SK-N-SH treated with all-trans-retinoic acid at 6 μM for 48 hours (cell line): ENCODE measurements at regions not wholly inside any gene's neighbourhood (a gene's known extent, or its start where the extent isn't known, plus 50 kb on each side); places are given as distances from the start of the nearest gene placed in this dataset.

Experiments used
- ATAC-seq: fragments of 200-7000 bp; cut with Tn5 transposase; 3 replicates; pipeline ENCODE4 v1.9.1; 2020; ENCODE audit warnings: mild to moderate bottlenecking, moderate library complexity
- ARNTL ChIP-seq: fragments of 450-650 bp; formaldehyde crosslinking; IDR thresholded peaks from 2 replicates; pipeline ENCODE4 v1.5.0; 2020; ENCODE audit warnings: low read depth, mild to moderate bottlenecking, moderate library complexity, borderline replicate concordance
- BACH2 ChIP-seq: fragments of 250-450 bp; sonication (Bioruptor Pico); IDR thresholded peaks from 2 replicates; pipeline ENCODE4 v1.9.0; 2021; ENCODE audit warnings: mild to moderate bottlenecking, borderline replicate concordance
- CSDC2 ChIP-seq: fragments of 250-450 bp; sonication (Bioruptor Pico); IDR thresholded peaks from 2 replicates; pipeline ENCODE4 v1.5.0; 2020; ENCODE audit warnings: mild to moderate bottlenecking, moderate library complexity
- ESRRG ChIP-seq: fragments of 250-450 bp; sonication (Bioruptor Pico); IDR thresholded peaks from 2 replicates; pipeline ENCODE4 v1.6.1; 2021; ENCODE audit warnings: mild to moderate bottlenecking
- OSR1 ChIP-seq: fragments of 250-450 bp; sonication (Bioruptor Pico); IDR thresholded peaks from 2 replicates; pipeline ENCODE4 v1.8.0; 2022; ENCODE audit warnings: moderate library complexity, mild to moderate bottlenecking, inconsistent platforms
- PPARA ChIP-seq: fragments of 250-450 bp; sonication (Bioruptor Pico); IDR thresholded peaks from 2 replicates; pipeline ENCODE4 v1.5.0; 2020; ENCODE audit warnings: mild to moderate bottlenecking, borderline replicate concordance
- RARB ChIP-seq: fragments of 250-450 bp; sonication (Bioruptor Pico); IDR thresholded peaks from 2 replicates; pipeline ENCODE4 v1.8.0; 2021; ENCODE audit warnings: mild to moderate bottlenecking, moderate library complexity
- SNAI2 ChIP-seq: fragments of 250-450 bp; sonication (Bioruptor Pico); IDR thresholded peaks from 2 replicates; pipeline ENCODE4 v1.5.0; 2020; ENCODE audit warnings: mild to moderate bottlenecking, moderate library complexity
- TOX ChIP-seq: fragments of 250-450 bp; sonication (Bioruptor Pico); IDR thresholded peaks from 2 replicates; pipeline ENCODE4 v1.8.0; 2021; ENCODE audit warnings: mild to moderate bottlenecking, moderate library complexity, borderline replicate concordance
- ZC3H10 ChIP-seq: fragments of 250-450 bp; sonication (Bioruptor Pico); IDR thresholded peaks from 2 replicates; pipeline ENCODE4 v1.5.1; 2021; ENCODE audit warnings: mild to moderate bottlenecking, moderate library complexity
- ZFP30 ChIP-seq: fragments of 450-650 bp; formaldehyde crosslinking; IDR thresholded peaks from 2 replicates; pipeline ENCODE4 v1.5.0; 2022; ENCODE audit warnings: mild to moderate bottlenecking, moderate library complexity
- ZNF565 ChIP-seq: fragments of 450-650 bp; formaldehyde crosslinking; conservative IDR thresholded peaks from 2 replicates; pipeline ENCODE4 v1.5.0; 2020; ENCODE audit warnings: low read depth, mild to moderate bottlenecking, moderate library complexity
- ZNF70 ChIP-seq: fragments of 450-650 bp; formaldehyde crosslinking; IDR thresholded peaks from 2 replicates; pipeline ENCODE4 v1.5.0; 2020; ENCODE audit warnings: mild to moderate bottlenecking, moderate library complexity
- ZNF8 ChIP-seq: fragments of 450-650 bp; formaldehyde crosslinking; IDR thresholded peaks from 2 replicates; pipeline ENCODE4 v1.5.0; 2020; ENCODE audit warnings: mild to moderate bottlenecking, moderate library complexity
- TF ChIP-seq, protein P1 (sequence below): fragments of 250-450 bp; sonication (Bioruptor Pico); IDR thresholded peaks from 2 replicates; pipeline ENCODE4 v1.5.1; 2021; ENCODE audit warnings: mild to moderate bottlenecking, moderate library complexity
- TF ChIP-seq, protein P2 (sequence below): fragments of 250-450 bp; sonication (Bioruptor Pico); IDR thresholded peaks from 2 replicates; pipeline ENCODE4 v1.8.0; 2020; ENCODE audit warnings: mild to moderate bottlenecking, moderate library complexity, borderline replicate concordance
- TF ChIP-seq, protein P3 (sequence below): fragments of 250-450 bp; sonication (Bioruptor Pico); IDR thresholded peaks from 2 replicates; pipeline ENCODE4 v1.8.0; 2021; ENCODE audit warnings: low read depth, mild to moderate bottlenecking, moderate library complexity, borderline replicate concordance
- TF ChIP-seq, protein P4 (sequence below): fragments of 250-450 bp; sonication (Bioruptor Pico); IDR thresholded peaks from 2 replicates; pipeline ENCODE4 v1.5.0; 2020; ENCODE audit warnings: mild to moderate bottlenecking, moderate library complexity
- TF ChIP-seq, protein P5 (sequence below): fragments of 250-450 bp; sonication (Bioruptor Pico); IDR thresholded peaks from 2 replicates; pipeline ENCODE4 v1.5.1; 2020; ENCODE audit warnings: low read depth, mild to moderate bottlenecking, moderate library complexity

DNA sequence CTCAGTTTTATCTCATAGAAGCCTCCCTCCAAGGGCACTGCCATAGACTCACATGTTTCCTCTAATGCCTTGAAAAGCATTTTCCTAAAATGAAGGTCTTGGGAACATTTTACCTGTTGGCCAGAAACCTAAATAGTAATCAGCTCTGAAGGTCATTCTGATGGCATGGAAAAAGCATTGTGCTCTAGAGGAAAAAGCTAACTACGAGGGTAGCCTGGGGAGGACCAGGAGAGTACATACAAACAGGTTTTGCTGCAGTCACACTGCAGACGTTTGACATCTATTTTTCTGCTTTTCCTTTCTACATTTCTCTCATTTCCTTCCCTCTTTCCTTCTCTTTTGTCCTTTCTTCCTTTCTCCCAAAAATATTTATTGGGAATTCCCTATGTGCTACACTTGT, 103.3 kb upstream of the SORBS2 start:
- no peak for ATAC-seq
- TF ChIP-seq BACH2, result no peak

DNA sequence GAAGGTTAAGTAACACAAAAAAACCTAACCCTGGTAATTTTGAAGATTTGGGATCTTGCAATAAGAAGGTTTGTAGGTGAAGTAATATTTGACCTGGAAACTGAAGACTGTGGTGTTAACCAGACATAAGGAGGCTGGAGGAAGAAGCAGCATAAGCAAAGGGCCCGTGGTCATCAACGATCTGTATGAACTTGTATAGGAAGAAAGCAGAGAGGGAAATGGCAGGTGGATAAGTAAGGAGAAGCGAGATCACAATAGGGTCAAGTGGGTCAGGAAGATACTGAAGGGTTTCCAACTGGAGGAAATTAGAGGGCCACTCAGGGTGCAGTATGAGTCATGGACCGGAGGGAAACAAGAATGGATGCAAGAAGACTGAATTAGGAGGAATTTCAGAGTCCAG, 103.8 kb upstream of the SORBS2 start:
- TF ChIP-seq, protein P1, sequence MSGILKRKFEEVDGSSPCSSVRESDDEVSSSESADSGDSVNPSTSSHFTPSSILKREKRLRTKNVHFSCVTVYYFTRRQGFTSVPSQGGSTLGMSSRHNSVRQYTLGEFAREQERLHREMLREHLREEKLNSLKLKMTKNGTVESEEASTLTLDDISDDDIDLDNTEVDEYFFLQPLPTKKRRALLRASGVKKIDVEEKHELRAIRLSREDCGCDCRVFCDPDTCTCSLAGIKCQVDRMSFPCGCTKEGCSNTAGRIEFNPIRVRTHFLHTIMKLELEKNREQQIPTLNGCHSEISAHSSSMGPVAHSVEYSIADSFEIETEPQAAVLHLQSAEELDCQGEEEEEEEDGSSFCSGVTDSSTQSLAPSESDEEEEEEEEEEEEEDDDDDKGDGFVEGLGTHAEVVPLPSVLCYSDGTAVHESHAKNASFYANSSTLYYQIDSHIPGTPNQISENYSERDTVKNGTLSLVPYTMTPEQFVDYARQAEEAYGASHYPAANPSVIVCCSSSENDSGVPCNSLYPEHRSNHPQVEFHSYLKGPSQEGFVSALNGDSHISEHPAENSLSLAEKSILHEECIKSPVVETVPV (CRISPR knock-in tag), result no peak
- TF ChIP-seq PPARA (no peak), ZNF70 (no peak), SNAI2 (CRISPR knock-in tag) (no peak), ESRRG (CRISPR knock-in tag) (no peak), BACH2 (no peak), ZNF8 (CRISPR knock-in tag) (no peak), TOX (CRISPR knock-in tag) (no peak), ARNTL (CRISPR knock-in tag) (no peak), ZNF565 (no peak), OSR1 (CRISPR knock-in tag) (no peak), CSDC2 (CRISPR knock-in tag) (no peak), RARB (CRISPR knock-in tag) (no peak), ZC3H10 (no peak), ZFP30 (CRISPR knock-in tag) (no peak)
- TF ChIP-seq, protein P2, sequence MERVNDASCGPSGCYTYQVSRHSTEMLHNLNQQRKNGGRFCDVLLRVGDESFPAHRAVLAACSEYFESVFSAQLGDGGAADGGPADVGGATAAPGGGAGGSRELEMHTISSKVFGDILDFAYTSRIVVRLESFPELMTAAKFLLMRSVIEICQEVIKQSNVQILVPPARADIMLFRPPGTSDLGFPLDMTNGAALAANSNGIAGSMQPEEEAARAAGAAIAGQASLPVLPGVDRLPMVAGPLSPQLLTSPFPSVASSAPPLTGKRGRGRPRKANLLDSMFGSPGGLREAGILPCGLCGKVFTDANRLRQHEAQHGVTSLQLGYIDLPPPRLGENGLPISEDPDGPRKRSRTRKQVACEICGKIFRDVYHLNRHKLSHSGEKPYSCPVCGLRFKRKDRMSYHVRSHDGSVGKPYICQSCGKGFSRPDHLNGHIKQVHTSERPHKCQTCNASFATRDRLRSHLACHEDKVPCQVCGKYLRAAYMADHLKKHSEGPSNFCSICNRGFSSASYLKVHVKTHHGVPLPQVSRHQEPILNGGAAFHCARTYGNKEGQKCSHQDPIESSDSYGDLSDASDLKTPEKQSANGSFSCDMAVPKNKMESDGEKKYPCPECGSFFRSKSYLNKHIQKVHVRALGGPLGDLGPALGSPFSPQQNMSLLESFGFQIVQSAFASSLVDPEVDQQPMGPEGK (CRISPR knock-in tag), result no peak
- TF ChIP-seq, protein P3, sequence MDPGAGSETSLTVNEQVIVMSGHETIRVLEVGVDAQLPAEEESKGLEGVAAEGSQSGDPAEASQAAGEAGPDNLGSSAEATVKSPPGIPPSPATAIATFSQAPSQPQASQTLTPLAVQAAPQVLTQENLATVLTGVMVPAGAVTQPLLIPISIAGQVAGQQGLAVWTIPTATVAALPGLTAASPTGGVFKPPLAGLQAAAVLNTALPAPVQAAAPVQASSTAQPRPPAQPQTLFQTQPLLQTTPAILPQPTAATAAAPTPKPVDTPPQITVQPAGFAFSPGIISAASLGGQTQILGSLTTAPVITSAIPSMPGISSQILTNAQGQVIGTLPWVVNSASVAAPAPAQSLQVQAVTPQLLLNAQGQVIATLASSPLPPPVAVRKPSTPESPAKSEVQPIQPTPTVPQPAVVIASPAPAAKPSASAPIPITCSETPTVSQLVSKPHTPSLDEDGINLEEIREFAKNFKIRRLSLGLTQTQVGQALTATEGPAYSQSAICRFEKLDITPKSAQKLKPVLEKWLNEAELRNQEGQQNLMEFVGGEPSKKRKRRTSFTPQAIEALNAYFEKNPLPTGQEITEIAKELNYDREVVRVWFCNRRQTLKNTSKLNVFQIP (CRISPR knock-in tag), result no peak
- TF ChIP-seq, protein P4, sequence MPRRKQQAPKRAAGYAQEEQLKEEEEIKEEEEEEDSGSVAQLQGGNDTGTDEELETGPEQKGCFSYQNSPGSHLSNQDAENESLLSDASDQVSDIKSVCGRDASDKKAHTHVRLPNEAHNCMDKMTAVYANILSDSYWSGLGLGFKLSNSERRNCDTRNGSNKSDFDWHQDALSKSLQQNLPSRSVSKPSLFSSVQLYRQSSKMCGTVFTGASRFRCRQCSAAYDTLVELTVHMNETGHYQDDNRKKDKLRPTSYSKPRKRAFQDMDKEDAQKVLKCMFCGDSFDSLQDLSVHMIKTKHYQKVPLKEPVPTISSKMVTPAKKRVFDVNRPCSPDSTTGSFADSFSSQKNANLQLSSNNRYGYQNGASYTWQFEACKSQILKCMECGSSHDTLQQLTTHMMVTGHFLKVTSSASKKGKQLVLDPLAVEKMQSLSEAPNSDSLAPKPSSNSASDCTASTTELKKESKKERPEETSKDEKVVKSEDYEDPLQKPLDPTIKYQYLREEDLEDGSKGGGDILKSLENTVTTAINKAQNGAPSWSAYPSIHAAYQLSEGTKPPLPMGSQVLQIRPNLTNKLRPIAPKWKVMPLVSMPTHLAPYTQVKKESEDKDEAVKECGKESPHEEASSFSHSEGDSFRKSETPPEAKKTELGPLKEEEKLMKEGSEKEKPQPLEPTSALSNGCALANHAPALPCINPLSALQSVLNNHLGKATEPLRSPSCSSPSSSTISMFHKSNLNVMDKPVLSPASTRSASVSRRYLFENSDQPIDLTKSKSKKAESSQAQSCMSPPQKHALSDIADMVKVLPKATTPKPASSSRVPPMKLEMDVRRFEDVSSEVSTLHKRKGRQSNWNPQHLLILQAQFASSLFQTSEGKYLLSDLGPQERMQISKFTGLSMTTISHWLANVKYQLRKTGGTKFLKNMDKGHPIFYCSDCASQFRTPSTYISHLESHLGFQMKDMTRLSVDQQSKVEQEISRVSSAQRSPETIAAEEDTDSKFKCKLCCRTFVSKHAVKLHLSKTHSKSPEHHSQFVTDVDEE (CRISPR knock-in tag), result no peak
- TF ChIP-seq, protein P5, sequence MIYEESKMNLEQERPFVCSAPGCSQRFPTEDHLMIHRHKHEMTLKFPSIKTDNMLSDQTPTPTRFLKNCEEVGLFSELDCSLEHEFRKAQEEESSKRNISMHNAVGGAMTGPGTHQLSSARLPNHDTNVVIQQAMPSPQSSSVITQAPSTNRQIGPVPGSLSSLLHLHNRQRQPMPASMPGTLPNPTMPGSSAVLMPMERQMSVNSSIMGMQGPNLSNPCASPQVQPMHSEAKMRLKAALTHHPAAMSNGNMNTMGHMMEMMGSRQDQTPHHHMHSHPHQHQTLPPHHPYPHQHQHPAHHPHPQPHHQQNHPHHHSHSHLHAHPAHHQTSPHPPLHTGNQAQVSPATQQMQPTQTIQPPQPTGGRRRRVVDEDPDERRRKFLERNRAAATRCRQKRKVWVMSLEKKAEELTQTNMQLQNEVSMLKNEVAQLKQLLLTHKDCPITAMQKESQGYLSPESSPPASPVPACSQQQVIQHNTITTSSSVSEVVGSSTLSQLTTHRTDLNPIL (CRISPR knock-in tag), result no peak
- ATAC-seq, result no peak

DNA sequence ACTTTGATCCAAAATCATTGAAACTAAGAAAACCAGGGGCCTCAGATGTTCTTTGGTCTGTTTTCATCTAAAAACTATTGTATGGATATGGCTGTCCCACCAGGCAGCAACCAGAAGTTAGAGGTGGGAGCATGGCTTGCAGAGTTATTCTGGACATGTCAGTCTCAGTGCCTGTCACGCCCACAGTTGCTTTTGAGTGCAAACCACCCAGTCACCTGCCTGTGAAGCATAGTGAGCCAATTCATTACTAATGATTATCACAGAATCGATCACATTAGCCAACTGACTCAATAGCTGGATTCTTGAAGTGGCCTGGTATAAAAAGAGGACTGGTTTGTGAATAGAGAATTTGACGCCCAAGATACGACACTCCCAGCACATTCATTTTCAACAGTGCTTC, 104.2 kb upstream of the SORBS2 start:
- no peak for ATAC-seq
- TF ChIP-seq ZNF8 (CRISPR knock-in tag), result no peak
- TF ChIP-seq ZNF565, result no peak
- TF ChIP-seq ESRRG (CRISPR knock-in tag), result no peak
- TF ChIP-seq, protein P2 (CRISPR knock-in tag), result no peak
